ENCODE measurements at regions not wholly inside any gene's neighbourhood (a gene's known extent, or its start where the extent isn't known, plus 50 kb on each side); places are given as distances from the start of the nearest gene placed in this dataset.
"Not testable (repeated sequence)": the region's sequence is repeated elsewhere in the genome, so short reads cannot be mapped to it uniquely, and the experiment has no call there.

- no peak for DNase-seq
Observed at GRCh38 chr1:224791362-224791941, 138.0 kb upstream of the DNAH14 start.

GRCh38 chr1:224795591-224795990 lies 133.9 kb upstream of the DNAH14 start:
- no peak for DNase-seq

DNA sequence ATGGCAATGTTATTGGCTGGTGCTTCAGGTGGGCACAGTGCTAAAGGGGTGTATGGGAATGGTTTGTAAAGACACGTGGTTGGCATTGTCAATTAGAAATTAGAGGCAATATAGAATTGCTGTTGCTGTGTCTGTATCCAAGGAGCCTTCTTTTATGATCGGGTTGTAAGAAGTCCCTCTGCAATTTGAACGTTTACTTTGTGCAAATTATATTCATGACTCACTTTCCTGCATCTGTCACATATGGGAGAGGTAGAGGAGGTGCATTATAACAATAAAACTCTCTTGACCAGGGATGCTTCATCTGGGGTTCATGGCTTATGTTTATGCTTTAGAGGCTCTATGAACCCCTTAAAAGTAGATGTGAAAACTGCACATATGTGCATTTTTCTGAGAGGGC lies 130.4 kb upstream of the DNAH14 start:
- no peak for DNase-seq

DNA sequence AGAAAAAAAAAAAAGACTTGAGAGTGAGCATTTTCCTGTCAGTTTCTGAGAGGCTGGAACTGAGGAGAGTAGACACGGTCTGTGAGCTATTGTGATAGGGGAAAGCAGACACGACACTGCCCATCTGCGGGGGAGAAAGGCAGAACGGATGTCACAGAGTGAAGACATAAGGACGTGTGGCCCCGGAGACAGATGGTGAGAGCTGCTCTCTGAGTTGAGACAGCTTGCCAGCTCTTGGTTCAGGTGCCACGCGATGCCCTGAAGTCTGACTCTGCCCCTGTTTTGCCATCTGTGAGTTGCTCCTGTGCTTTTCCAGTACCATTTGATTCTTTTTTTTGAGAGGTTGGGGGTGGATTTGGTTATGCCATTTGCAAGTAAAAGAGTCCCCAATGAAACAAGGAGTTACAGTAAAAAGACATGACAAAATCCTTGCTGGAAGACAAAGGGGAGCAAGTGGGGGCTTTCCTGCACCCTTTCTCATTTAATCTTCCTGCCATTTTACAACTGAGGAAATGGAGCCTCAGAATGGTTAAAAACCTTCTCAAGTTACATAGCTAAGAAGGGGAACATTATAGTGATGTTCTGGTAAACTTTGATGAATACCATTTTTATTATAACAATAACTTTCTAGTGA lies 128.9 kb upstream of the DNAH14 start:
- no peak for DNase-seq

DNA sequence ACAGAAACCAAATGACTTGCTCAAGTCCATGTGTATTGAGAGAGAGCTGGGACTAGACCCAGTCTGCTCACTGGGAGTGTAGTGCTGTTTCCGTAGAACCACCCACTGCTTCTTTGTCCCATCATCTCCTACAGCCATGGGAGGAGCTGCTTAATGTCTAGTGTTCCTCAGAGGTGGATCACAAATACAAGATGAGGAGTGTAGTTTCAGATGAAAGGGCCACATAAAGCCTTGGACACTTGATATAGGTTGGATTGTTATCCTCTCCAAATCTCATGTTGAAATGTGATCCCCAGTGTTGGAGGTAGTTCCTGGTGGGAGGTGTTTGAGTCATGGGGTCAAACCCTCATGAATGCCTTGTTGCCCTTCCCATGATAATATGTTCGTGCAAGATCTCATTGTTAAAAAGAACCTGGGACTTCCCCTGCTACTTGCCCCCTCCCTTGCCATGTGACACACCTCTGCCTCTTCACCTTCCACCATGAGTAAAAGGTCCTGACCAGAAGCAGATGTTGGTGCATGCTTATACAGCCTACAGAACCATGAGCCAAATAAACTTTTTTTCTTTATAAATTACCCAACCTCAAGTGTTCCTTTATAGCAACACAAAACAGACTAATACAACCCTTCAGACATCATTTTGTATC lies 127.5 kb upstream of the DNAH14 start:
- no peak for DNase-seq

- DNase-seq = no peak
Observed at GRCh38 chr1:224802617-224803016, 126.9 kb upstream of the DNAH14 start.

DNA sequence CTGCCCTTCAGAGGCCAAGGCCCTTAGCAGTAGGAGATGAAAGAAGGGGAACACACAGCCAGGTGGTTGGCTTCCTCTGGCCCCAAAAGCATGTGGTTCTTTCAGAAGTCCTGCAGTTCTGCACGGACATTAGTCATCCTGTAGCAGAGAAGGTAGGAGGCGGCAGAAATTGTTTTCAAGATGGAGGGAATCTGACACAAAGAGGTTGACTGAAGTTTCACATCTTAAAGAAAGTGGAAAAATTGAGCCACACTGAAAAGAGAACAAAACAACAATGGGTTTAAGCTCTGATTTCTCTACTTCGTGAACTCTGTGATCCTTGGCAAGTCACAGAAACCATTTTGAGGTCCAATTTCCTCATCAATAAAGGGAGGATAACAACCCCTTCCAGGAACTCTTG lies 125.3 kb upstream of the DNAH14 start:
- no peak for DNase-seq

GRCh38 chr1:224805889-224806288 lies 123.6 kb upstream of the DNAH14 start:
- no peak for DNase-seq

GRCh38 chr1:224809137-224809536 lies 120.3 kb upstream of the DNAH14 start:
- DNase-seq = no peak

- DNase-seq = no peak
Observed at GRCh38 chr1:224809613-224810012, 119.9 kb upstream of the DNAH14 start.

- DNase-seq = no peak
Observed at GRCh38 chr1:224811564-224811963, 117.9 kb upstream of the DNAH14 start.

- no peak for DNase-seq
Observed at GRCh38 chr1:224815647-224816046, 113.8 kb upstream of the DNAH14 start.

DNA sequence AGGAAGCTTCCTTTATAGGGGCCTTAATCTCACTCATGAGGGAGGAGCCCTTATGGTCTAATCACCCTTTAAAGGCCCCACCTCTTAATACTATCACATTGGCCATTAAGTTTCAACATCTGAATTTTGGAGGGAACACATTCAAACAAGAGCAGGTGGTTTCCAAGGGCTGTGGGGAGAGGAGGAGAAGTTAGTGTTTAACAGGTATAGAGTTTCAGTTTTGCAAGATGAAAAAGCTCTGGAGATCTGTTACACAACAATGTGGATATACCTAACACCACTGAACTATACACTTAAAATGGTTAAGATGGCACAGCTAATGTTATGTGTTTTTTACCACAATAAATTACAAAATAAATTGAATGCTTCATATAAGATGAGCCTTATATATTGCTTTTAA lies 113.4 kb upstream of the DNAH14 start:
- DNase-seq = no peak

GRCh38 chr1:224817382-224817781 lies 112.1 kb upstream of the DNAH14 start:
- no peak for DNase-seq

- DNase-seq = no peak
Observed at GRCh38 chr1:224819861-224820260, 109.6 kb upstream of the DNAH14 start.

DNA sequence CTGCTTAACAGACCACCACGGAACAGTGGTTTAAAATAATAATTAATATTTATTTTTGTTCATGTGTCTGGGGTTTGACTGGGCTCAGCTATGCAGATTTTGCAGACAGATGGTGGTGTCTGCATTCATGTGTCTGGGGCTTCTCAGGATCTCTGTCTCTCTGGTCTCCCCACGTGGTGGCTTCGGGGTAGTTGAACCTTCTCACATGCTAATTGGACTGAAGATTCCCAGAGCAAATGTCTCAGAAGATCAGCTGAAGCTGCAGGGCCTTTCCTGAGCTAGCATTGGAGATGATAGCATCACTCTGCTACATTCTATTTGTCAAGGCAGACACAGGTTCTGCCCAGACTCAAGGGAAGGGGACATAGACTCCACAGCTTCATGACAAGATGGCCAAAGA lies 109.1 kb upstream of the DNAH14 start:
- DNase-seq = no peak

GRCh38 chr1:224821751-224822150 lies 107.7 kb upstream of the DNAH14 start:
- DNase-seq = not testable (repeated sequence)

DNA sequence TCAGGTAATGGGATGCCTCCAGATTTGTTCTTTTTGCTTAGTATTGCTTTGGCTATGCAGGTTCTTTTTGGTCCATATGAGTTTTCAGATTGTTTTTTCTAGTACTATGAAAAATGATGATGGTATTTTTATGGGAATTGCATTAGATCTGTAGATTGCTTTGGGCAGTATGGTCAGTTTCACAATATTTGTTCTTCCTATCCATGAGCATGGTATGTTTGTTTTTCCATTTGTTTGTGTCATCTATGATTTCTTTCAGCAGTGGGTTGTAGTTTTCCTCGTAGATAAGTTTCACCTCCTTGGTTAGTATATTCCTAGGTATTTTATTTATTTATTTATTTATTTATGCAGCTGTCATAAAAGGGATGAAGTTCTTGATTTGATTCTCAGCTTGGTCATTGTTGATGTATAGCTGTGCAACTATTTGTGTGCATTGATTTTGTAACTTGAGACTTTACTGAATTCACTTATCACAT lies 103.9 kb upstream of the DNAH14 start:
- no peak for DNase-seq

GRCh38 chr1:224828691-224829090 lies 100.8 kb upstream of the DNAH14 start:
- DNase-seq = no peak

DNA sequence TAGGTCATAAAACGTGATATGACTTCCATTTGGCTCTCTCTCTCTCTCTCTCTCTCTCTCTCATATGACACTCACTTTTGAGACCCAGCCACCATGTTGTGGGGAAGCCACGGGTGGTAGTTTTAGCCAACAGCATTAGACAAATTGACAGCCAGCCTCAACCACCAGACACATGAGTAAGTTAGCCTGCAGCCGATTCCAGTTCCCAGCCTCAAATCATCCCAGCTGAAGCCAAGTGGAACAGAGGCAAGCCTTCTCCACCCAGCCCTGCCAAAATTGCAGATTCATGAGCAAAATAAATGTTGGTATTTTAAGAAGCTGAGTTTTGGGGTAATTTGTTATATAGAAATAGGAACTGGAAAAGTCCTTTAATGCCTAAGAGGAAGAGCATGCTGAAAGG lies 98.0 kb upstream of the DNAH14 start:
- no peak for DNase-seq

- DNase-seq = not testable (repeated sequence)
Observed at GRCh38 chr1:224839648-224840300, 89.7 kb upstream of the DNAH14 start.

DNA sequence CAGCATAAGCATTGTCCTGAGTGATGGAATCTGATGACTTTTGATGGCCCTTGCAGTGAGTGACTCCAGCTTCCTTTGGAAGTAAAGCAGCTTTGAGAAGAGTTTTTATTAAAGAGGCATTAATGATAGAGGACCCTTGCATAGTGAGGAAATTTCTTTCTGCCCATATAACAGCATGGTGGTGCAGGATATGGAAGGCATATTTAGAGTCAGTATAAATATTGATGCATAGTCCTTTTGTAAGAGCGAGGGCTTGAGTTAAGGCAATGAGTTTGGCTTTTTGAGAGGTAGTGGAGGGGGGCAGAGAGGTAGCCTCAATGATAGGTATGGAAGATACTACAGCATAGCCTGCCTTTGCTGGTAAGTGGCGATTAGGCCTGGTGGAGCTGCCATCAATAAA lies 87.7 kb upstream of the DNAH14 start:
- DNase-seq = not testable (repeated sequence)

GRCh38 chr1:224846119-224846907 lies 83.2 kb upstream of the DNAH14 start:
- DNase-seq = no peak
